ENCODE measurements at regions not wholly inside any gene's neighbourhood (a gene's known extent, or its start where the extent isn't known, plus 50 kb on each side); places are given as distances from the start of the nearest gene placed in this dataset.

DNA sequence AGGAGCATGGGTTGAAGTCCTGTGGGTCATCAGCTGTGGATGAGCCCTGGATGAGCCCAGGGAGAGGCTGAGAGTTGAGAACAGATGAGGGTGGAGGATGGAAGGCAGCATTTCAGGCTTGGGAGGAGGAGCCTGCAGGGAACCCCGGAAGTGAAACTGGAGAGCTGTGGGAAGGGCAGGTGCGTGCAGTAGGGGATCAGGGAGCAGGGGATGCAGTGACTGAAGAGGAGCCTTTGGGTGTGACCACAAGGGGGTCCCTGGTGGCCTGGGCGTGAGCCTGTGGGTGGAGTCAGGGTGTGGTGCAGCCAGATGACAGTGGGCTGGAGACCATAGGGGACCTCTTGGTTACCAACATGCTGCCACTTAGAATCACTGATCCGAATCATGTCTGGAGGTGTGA, 115.5 kb downstream of the PAPOLA start:
- DNase-seq (ENCODE audit: low read depth, low spot score), result no peak

DNA sequence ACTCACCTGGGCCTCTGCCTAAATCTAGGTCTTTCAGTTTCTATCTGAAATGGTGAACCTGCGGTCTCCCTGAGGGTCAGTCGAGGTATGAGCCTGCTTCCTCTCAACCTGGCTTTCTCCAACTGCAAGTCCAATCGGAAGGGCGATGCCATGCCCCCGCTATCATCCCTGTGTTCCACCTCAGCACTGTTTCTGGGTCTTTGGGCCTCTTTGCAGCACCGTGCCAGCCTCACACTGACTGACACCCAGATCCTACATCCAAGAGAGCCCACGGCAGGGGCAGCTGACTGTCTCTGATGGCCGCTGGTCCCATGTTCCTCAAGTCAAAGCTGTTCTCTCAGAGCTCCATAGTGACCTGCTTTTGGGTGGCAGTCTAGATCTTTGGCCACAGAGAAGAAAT, 120.7 kb downstream of the PAPOLA start:
- DNase-seq (ENCODE audit: low read depth, low spot score), result no peak

DNA sequence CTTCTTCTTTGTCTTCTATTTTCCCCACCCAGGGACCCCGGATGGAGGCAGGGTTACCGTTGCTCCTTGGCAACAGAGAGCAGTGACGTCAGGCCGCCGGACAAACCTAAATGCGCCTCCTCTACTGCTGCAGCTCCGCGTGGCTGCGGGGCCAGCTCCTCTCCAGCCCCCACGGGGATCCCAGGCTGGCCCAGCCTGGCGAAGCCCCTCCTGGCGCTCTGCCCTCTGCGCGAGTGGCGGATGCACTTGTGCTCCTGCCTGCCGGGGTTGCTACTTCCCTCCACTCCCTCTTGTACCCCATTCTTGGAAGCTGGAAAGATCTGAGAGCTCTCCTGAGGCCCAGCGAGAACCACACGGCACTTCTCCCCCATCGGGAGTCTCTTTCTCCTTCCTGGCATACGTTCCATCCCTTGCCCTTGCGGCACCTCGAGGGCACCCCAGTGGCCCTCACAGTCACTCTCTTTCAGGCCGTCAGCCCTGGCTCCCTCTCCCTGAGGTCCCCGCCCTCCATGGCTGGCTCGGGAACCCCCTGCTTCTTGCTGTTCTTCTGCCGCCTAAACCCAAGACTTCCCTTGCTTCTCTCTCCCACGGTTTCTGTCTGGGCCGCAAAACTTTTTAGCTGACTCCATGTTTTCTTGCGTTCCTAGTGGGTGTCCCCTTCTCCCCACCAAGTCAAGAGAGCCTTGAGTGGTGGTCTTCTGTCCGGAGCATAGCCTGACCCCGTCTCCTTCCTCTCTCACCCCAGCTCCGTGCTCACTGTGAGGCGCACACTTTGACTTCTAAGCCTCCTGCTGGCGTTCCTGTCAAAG, 121.7 kb downstream of the PAPOLA start:
- no peak for DNase-seq (ENCODE audit: low read depth, low spot score)

DNA sequence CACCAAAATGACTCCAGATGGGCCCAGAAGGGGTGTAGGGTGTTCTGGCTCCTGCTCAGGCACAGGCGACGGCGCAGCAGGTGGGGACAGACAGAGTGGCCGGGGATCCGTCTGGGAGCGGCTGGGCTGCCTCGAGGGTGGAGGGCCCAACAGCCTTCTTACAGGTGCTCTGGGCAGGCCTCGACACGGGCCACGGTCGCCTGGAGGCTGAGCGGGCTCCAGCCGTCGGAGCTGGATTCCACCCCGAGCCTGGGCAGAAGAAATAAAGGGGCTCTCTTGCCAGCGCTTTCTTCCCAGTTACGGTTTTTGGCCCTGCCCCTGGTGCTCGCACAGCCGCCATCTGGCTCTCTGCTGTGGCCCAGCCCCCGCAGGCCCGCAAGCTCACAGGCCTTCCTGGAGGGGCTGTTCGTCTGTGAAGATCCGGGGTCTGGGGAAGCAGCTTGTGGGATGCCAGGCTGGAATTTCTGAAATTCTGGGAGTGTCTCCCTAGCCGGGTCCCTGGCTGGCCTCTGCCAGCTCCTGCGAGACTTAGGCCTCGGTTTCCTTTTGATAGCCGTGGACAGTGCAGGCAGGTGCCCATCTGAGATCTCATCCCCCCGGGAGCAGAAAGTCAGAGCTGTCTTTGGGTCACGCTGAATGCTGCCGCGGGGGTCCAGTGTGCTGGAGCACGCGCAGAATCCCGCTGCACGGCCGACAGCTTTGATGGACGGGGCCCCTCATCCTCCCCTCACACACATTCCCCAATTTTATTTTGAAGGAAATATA, 122.7 kb downstream of the PAPOLA start:
- no peak for DNase-seq (ENCODE audit: low read depth, low spot score)

DNA sequence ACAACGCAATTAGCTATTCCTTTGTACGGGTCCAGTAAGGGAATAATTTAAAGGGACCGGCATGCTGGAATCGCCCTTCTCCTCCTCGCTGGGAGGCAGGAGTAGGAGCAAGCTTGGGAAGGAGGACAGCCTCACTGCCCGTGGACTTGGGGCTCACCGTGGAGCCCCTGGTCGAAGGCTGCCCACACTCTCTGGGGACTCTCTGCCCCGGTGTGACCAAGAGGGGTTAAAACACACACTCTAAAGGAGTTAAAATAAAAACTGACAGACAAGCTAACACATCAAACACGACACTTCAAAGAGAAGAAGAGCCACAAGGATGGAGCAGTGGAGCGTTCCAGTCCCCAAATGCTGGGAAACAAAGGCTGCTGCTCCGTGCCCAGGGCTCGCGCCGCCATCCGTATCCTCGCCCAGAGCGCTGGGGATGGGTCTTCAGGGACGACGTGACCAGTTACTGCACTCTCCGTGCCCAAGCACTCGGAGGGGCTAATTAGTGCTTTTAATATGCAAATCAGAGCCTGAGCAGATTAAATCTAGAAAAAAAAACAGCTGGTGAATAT, 123.3 kb downstream of the PAPOLA start:
- no peak for DNase-seq (ENCODE audit: low read depth, low spot score)

DNA sequence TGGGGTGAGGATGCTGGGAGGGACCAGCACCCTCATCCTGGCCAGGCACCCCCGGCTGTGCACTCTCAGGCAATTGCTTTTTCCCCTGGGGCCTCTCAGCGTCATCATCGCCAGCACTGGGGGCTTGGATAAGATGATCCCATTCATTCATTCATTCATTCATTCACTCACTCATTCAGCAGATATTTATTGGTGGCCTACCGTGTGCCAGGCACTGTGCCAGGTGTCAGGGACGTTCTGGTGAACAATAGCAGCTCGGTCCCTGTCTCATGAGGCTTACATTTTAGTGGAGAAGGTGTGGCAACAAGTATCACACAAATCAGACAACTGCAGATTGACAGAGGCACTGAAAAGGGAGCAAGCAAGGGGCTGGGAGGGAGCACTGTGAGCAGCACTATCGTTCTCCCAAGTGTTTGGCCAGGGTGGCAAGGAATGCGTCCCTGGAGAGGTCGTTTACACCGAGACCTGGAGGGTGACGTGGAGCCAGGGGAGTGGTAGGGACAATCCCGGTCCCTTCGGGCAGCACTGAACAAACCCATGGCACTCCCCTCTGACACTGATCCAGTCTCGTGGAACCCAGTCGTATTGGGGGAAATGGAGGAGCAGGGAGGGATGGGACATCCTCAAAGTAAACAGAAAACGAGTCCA, 124.1 kb downstream of the PAPOLA start:
- no peak for DNase-seq (ENCODE audit: low read depth, low spot score)

DNA sequence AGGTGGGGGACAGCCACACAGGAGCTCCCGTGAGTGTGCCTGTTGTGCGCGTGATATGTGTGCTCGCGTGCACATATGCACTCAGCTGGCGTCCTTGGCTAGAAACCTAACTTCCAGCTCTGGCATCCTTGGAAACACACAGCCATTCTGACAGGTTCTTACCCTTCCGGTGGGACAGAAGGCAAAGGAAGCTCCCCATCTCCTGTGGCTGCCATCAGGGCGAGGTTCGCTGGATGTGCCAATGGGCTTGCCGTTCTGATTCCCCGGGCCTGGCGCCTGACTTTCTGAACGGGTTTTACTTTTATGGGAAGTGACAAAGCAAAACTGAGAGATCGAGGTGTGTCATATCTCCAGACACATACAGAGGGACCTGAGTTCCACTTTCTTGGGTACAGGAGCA, 124.7 kb downstream of the PAPOLA start:
- DNase-seq (ENCODE audit: low read depth, low spot score), result no peak

DNA sequence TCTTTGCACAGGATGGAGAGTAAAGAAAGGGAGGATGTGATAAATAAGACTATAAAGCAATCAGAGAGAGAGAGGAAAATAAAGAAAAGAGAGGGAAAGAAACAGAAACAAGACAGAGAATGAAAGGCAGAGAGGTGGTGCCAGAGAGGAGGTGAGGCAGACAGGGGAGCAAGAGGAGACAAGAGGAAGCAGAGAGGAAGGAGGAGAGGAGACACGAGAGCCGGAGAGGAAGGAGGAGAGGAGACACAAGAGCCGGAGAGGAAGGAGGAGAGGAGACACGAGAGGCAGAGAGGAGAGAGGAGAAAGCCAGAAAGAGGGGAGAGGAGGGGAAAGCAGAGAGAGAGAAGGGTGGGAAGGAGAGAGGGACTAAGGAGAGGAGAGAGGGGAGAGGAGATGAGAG, 125.2 kb downstream of the PAPOLA start:
- DNase-seq (ENCODE audit: low read depth, low spot score), result no peak

DNA sequence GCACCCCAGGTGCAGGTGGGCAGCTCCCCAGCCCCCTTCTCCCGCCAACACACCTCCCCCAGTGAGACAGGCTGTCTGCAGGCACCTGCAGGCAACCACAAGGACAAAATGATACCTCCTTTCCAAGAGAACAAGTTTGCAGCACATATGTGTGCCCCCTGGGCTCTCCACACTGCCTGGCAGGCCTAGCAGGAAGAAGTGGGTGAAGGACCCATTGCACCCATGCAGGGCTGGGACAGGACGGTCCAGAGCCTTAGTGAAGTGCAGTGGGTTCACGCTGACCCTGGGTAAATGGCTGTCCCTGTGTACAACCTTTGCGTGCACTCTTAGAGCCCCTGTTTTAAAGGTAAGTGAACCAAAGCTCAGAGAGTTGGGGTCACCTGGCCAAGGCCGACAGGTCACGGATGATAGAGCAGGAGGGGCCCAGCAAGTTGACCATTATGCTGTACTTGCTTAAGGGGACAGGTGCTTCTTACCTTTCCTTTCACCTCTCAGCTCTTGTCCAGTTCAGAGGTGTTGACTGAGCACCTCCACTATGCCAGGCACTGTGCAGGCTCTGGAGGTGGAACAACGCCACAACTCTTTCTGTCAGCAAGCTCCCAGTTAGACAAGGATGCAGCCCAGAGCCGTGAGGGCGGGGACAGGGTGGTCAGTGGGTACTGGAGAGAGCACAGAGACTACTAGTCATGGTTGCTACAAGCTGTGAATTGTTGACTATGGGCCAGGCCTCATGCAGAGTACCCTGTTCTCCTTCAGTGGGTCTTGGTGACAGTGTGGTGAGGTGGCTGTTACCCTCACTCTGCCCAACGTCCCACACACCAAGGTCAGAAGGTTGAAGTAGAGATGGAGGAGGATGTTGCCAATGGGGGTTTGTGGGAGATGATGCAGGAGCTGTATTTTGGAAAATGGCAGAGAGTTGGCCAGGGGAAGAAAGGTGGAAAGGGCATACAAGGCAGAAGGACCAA, 125.9 kb downstream of the PAPOLA start:
- no peak for DNase-seq (ENCODE audit: low read depth, low spot score)

DNA sequence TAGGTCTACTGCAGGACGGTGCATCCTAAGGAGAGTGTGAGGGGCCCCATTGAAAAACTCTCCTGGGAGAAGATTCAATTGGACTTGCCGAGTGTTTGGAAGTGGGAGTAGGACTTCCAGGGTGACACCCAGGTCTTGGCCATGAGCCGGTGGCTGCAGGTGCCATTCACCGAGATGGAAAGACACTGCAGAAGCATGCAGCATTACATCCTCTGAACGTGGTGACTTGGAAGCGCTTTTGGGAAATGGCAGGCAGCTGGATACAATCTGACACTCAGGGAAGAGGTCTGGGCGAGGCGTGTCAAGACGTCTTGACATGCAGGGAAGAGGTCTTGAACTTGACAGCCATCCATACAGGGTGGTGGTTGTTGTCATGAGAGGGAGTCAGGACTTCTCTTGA, 126.9 kb downstream of the PAPOLA start:
- no peak for DNase-seq (ENCODE audit: low read depth, low spot score)

DNA sequence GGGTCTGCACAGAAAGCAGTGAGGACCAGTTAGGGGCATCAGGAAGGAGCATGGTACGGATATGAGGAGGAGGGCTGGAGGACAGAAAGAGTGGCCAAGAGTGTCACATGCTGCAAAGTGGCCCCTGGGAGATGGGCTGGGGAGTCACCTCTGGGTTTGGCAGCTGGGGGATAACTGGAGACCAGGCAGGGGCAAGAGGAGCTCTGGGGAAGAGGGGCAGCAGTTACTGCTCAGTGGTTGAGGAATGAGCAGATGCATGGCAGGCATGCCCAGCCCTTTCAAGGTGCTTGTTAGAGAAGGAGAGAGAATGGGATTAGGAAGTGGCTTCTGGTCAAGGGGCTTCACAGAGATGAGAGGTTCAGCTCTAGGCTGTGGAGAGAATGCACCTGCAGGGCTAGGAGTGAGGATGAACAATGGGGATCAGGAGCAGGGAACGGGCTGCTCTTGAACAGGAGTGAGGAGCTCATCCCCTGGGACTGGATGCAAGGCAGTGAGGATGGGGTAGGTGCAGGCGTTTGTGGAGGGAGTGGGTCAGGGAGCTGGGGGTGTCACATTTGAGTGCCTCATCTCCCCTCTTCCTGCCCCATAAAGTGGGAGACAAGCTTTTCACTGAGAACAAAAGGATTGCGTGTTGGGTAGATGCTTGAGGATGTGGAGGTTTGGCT, 127.5 kb downstream of the PAPOLA start:
- DNase-seq (ENCODE audit: low read depth, low spot score), result no peak

DNA sequence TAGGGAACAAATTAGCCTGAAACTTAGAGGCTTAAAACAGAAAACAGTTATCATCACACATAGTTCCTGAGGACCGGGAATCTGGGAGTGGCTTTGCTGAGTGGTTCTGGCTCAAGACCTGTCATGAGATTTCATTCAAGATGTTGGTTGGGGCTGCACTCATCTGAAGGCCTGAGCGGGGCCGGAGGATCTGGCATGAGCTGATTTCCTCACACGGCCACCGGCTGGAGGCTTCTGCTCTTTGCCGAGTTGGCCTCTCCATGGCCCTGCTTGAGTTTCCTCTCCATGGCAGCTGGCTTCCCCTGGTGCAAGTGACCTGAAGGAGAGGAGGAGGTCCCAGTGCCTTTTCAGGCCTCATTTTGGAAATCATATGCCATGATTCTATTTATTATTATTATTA, 128.1 kb downstream of the PAPOLA start:
- no peak for DNase-seq (ENCODE audit: low read depth, low spot score)

DNA sequence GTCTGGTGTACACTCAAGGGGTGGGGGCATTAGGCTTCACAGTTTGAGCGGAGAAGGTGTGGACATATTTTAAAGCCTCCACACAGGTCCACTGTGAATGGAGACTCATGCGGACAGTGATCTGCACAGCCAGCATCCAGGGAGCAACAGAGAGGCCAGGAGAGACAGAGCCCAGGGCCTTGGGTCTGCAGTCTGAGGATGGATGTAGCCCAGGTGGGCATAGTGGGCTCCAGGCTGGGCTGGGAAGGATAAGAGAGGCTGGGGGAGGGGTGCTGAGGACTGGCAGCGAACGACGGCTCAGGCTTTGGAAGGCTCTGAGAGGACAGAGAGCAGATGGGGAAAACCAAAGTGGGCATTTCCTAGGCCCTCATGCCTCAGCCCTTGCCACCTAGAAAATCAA, 128.8 kb downstream of the PAPOLA start:
- no peak for DNase-seq (ENCODE audit: low read depth, low spot score)

DNA sequence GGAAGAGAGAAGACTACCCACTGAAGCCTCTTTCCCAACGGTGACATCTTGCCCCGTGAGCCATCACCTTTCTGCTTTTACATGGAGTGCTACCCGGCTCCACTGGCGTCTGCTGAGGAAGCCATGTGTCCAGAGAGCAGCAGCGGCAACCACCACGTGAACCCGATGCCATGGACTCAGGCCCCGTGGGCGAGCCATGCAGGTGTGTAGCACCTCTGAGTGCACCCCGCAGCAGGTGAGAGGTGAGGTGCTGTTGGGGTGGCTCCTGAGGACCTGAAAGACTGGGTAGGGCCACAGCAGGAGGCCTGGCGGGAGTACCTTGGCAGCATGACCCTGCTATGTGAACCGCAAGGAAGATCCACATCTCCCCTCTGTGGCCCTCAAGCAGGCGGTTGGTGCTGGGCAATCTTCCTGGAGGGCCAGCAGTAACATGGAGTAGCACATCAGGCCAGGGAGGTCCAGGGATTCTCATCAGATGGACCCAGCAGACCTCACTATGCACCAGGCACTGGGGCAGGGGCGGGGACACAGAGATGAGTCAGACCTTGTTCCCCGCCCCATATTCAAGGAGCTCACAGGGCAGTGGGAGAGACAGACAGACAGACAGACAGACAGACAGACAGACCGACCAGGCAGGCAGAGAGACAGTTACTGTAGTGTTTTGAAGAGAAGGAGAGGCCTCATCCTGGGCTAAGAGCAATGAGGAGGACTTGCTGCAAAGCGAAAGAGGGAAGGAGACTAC, 129.6 kb downstream of the PAPOLA start:
- peak; percentile 5 for DNase-seq (ENCODE audit: low read depth, low spot score)

DNA sequence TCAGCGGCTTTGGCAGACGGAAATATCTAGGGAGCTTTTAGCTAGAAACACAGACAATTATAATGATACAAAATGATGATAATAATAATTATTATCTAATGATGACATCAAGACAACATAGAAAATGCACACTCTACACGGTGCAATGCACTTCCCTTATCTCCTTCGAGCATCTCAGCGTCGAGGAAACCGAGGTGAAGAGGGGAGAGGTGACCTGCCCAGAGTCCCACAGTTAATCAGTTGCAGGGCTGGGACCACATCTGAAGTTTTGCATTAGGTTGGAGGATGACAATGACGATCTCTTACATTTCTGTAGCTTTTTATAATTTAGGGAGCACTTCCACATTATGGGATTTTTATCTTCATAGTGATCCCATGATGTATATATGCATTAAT, 130.2 kb downstream of the PAPOLA start:
- no peak for DNase-seq (ENCODE audit: low read depth, low spot score)

DNA sequence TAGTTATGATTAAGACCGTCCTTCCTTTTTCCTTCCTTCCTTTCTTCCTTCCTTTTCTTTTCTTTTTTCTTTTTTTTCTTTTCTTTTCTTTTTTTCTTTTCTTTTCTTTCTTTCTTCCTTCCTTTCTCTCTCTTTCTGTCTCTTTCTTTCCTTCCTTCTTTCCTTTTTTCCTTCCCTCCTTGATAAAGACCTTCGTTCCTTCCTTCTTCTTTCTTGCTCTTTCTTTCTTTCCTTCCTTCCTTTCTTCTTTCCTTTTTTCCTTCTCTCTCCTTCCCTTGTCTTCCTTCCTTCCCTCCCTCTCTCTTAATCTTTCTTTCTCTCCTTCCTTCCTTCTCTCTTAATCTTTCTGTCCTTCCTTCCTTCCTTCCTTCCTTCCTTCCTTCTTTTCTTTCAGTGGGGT, 130.9 kb downstream of the PAPOLA start:
- DNase-seq (ENCODE audit: low read depth, low spot score), result no peak

DNA sequence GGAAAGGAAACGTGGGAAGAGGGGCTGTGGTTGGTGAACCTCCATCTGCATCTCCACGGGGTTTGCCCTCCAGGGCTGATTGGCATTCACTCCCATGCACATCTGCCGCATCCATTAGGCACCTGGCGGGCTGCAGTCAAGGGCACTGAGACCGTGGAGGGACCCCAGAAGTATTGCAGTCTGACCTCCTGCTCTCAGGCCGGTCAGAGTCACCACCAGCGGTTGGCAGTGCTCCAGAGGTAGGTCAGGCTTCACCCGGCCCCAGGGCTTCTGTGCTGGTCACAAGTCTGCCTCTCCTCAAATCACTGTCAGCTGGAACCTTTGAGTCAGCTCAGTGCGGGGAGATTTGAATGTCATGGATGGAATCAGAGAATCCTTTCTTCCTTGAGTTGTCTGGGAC, 132.3 kb downstream of the PAPOLA start:
- DNase-seq (ENCODE audit: low read depth, low spot score), result no peak

DNA sequence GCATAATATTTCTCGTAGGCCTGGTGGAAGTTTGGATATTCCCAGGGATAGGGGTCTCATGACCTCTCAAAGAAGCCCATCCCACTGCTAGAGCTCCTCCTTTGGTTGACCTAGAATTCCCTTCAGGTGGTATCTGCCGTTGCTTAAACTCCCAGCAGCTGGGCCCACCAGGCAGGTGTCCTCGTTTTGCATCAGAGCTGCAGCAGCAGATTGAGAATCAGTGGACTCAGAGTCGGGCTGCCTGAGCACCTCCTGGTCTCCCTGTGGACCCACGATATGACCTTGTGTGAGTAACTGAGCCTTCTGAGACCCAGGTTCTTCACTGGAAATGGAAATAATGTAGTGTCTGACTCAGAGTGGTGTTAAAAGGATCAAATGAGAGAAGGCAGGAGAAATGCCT, 132.7 kb downstream of the PAPOLA start:
- DNase-seq (ENCODE audit: low read depth, low spot score), result no peak

DNA sequence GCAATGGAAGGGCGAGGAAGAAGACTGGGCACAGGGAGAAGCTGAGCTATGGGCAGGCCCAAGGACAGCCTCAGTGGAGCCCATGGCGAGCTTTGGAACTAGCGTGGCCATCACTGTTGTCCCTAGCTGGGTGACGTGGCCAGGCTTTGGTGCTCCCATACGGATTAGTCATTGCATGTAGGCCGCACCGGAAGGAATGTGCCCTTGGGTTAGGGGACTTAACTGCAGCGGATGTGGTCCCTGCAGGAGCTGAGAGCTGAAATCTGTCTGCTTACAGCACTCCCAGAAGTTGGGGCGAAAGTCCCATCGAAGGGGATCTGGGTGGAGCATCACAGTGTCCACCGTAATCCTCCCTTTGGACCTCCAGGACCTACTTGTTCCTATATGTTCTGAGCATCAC, 133.7 kb downstream of the PAPOLA start:
- DNase-seq (ENCODE audit: low read depth, low spot score), result no peak

DNA sequence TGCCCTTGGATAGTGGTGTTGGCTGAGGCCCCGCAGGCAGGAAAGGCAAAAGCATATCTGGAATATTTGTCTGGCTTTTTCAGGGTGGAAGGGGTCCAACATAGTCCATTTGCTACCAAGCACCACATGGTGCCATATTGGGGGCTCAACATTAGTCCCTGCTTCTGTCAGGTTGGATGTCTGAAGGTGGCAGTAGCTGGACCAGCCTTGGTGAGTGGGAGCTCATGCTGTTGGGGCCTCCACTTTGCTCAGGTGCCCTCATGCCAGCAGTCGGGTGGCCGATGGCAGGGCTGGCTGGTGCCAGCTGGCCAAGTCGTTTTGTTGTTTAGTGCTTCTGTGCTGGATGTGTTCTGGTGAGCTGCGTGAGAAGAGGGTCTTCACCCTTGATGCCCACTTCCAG, 135.3 kb downstream of the PAPOLA start:
- no peak for DNase-seq (ENCODE audit: low read depth, low spot score)

Data from brain pericyte (primary cell).